Body of pancreas (tissue), 4 donors: ENCODE measurements at regions not wholly inside any gene's neighbourhood (a gene's known extent, or its start where the extent isn't known, plus 50 kb on each side); places are given as distances from the start of the nearest gene placed in this dataset.

Experiments
- CTCF ChIP-seq, 7 experiments: fragments of 450-650 bp in 4 of 7; fragments of 200-600 bp in 3 of 7; sonication (generic) in 3 of 7; IDR thresholded peaks; one replicate each; pipeline ENCODE4 v1.5.1; 2016 to 2019; ENCODE audit warnings: antibody characterized with exemption in 7 of 7
- POLR2A ChIP-seq, 3 donors: fragments of 450-650 bp; IDR thresholded peaks; one replicate each; pipeline ENCODE4 v1.6.1; 2016; ENCODE audit warnings: antibody characterized with exemption in 3 of 3, mild to moderate bottlenecking in 2 of 3

- TF ChIP-seq POLR2A (IDR thresholded peaks at IDR 0.05) (no peak), CTCF (IDR thresholded peaks at IDR 0.05) (no peak)
These were observed 274.0 kb downstream of the NOVA1 start for GRCh38 chr14:26323869-26324268.
